ENCODE measurements at regions not wholly inside any gene's neighbourhood (a gene's known extent, or its start where the extent isn't known, plus 50 kb on each side); places are given as distances from the start of the nearest gene placed in this dataset.

GRCh38 chr21:28788030-28788429 lies 204.6 kb downstream of the LTN1 start:
- Histone ChIP-seq H3K9ac (ENCODE audit: low read depth, low read length) (no peak overlapping the region), H3K36me3 (ENCODE audit: insufficient read depth, low read length) (no peaks in the 10 kb centered on the region), H3K27ac (ENCODE audit: low read depth, low read length) (no peak overlapping the region), H3K9me3 (ENCODE audit: insufficient read depth, low read depth, low read length) (peaks cover 3% of the 10 kb centered on the region; the same call in 1 of the 2 replicates), H3K27me3 (ENCODE audit: insufficient read depth, low read length) (no peaks in the 10 kb centered on the region), H3K4me3 (ENCODE audit: low read length) (no peak overlapping the region), H3K4me1 (ENCODE audit: insufficient read depth, low read length) (peaks cover 6% of the 10 kb centered on the region; the same call in 1 of the 2 replicates)
- no CpG with 5 or more reads among the region's 6 CpGs for WGBS

GRCh38 chr21:28783641-28784185 lies 209.0 kb downstream of the LTN1 start:
- Histone ChIP-seq H3K9ac (ENCODE audit: low read depth, low read length) (no peak overlapping the region), H3K36me3 (ENCODE audit: insufficient read depth, low read length) (no peaks in the 10 kb centered on the region), H3K27me3 (ENCODE audit: insufficient read depth, low read length) (no peaks in the 10 kb centered on the region), H3K27ac (ENCODE audit: low read depth, low read length) (no peak overlapping the region), H3K9me3 (ENCODE audit: insufficient read depth, low read depth, low read length) (peaks cover 7% of the 10 kb centered on the region; the same call in 1 of the 2 replicates), H3K4me1 (ENCODE audit: insufficient read depth, low read length) (no peaks in the 10 kb centered on the region), H3K4me3 (ENCODE audit: low read length) (no peak overlapping the region)
- WGBS, result 96% methylated on average over 32 of the region's 32 CpGs

GRCh38 chr21:28781602-28782276 lies 210.9 kb downstream of the LTN1 start:
- peaks cover 7% of the 10 kb centered on the region; the same call in 1 of the 2 replicates for H3K9me3 ChIP-seq (ENCODE audit: insufficient read depth, low read depth, low read length)
- no peak overlapping the region for H3K27ac ChIP-seq (ENCODE audit: low read depth, low read length)
- H3K27me3 ChIP-seq (ENCODE audit: insufficient read depth, low read length), result no peaks in the 10 kb centered on the region
- H3K4me3 ChIP-seq (ENCODE audit: low read length), result no peak overlapping the region
- no peak overlapping the region for H3K9ac ChIP-seq (ENCODE audit: low read depth, low read length)
- no peaks in the 10 kb centered on the region for H3K4me1 ChIP-seq (ENCODE audit: insufficient read depth, low read length)
- no peaks in the 10 kb centered on the region for H3K36me3 ChIP-seq (ENCODE audit: insufficient read depth, low read length)

- no peak overlapping the region for H3K4me3 ChIP-seq (ENCODE audit: low read length)
- 0 out of 2 replicates have a peak, but pooled peaks cover 7% of the 10 kb centered on the region for H3K9me3 ChIP-seq (ENCODE audit: insufficient read depth, low read depth, low read length)
- H3K27ac ChIP-seq (ENCODE audit: low read depth, low read length), result no peak overlapping the region
- H3K4me1 ChIP-seq (ENCODE audit: insufficient read depth, low read length), result no peaks in the 10 kb centered on the region
- no peak overlapping the region for H3K9ac ChIP-seq (ENCODE audit: low read depth, low read length)
- H3K36me3 ChIP-seq (ENCODE audit: insufficient read depth, low read length), result no peaks in the 10 kb centered on the region
- no peaks in the 10 kb centered on the region for H3K27me3 ChIP-seq (ENCODE audit: insufficient read depth, low read length)
Observed at GRCh38 chr21:28779914-28780313, 212.8 kb downstream of the LTN1 start.

GRCh38 chr21:28776251-28776650 lies 216.4 kb downstream of the LTN1 start:
- WGBS, result 98% methylated on average over 2 of the region's 2 CpGs
- Histone ChIP-seq H3K4me1 (ENCODE audit: insufficient read depth, low read length) (no peaks in the 10 kb centered on the region), H3K27ac (ENCODE audit: low read depth, low read length) (no peak overlapping the region), H3K9ac (ENCODE audit: low read depth, low read length) (no peak overlapping the region), H3K36me3 (ENCODE audit: insufficient read depth, low read length) (no peaks in the 10 kb centered on the region), H3K27me3 (ENCODE audit: insufficient read depth, low read length) (no peaks in the 10 kb centered on the region), H3K9me3 (ENCODE audit: insufficient read depth, low read depth, low read length) (no peaks in the 10 kb centered on the region), H3K4me3 (ENCODE audit: low read length) (no peak overlapping the region)

- Histone ChIP-seq H3K36me3 (ENCODE audit: insufficient read depth, low read length) (no peaks in the 10 kb centered on the region), H3K4me3 (ENCODE audit: low read length) (no peak overlapping the region), H3K9me3 (ENCODE audit: insufficient read depth, low read depth, low read length) (no peaks in the 10 kb centered on the region), H3K27me3 (ENCODE audit: insufficient read depth, low read length) (no peaks in the 10 kb centered on the region), H3K27ac (ENCODE audit: low read depth, low read length) (no peak overlapping the region), H3K4me1 (ENCODE audit: insufficient read depth, low read length) (no peaks in the 10 kb centered on the region), H3K9ac (ENCODE audit: low read depth, low read length) (no peak overlapping the region)
- no CpG with 5 or more reads among the region's 2 CpGs for WGBS
Observed at GRCh38 chr21:28775071-28775470, 217.6 kb downstream of the LTN1 start.

GRCh38 chr21:28773036-28773435 lies 219.6 kb downstream of the LTN1 start:
- Histone ChIP-seq H3K27ac (ENCODE audit: low read depth, low read length) (no peak overlapping the region), H3K9me3 (ENCODE audit: insufficient read depth, low read depth, low read length) (no peaks in the 10 kb centered on the region), H3K27me3 (ENCODE audit: insufficient read depth, low read length) (no peaks in the 10 kb centered on the region), H3K4me1 (ENCODE audit: insufficient read depth, low read length) (no peaks in the 10 kb centered on the region), H3K4me3 (ENCODE audit: low read length) (no peak overlapping the region), H3K36me3 (ENCODE audit: insufficient read depth, low read length) (no peaks in the 10 kb centered on the region), H3K9ac (ENCODE audit: low read depth, low read length) (no peak overlapping the region)
- 97% methylated on average over 2 of the region's 2 CpGs for WGBS

GRCh38 chr21:28771790-28772501 lies 220.7 kb downstream of the LTN1 start:
- Histone ChIP-seq H3K9ac (ENCODE audit: low read depth, low read length) (no peak overlapping the region), H3K36me3 (ENCODE audit: insufficient read depth, low read length) (no peaks in the 10 kb centered on the region), H3K9me3 (ENCODE audit: insufficient read depth, low read depth, low read length) (no peaks in the 10 kb centered on the region), H3K4me1 (ENCODE audit: insufficient read depth, low read length) (no peaks in the 10 kb centered on the region), H3K27me3 (ENCODE audit: insufficient read depth, low read length) (no peaks in the 10 kb centered on the region), H3K27ac (ENCODE audit: low read depth, low read length) (no peak overlapping the region), H3K4me3 (ENCODE audit: low read length) (no peak overlapping the region)
- WGBS, result 89% methylated on average over 2 of the region's 3 CpGs

GRCh38 chr21:28770867-28771661 lies 221.6 kb downstream of the LTN1 start:
- no peak overlapping the region for H3K27ac ChIP-seq (ENCODE audit: low read depth, low read length)
- no peaks in the 10 kb centered on the region for H3K36me3 ChIP-seq (ENCODE audit: insufficient read depth, low read length)
- H3K4me1 ChIP-seq (ENCODE audit: insufficient read depth, low read length), result no peaks in the 10 kb centered on the region
- H3K9ac ChIP-seq (ENCODE audit: low read depth, low read length), result no peak overlapping the region
- H3K4me3 ChIP-seq (ENCODE audit: low read length), result no peak overlapping the region
- H3K27me3 ChIP-seq (ENCODE audit: insufficient read depth, low read length), result no peaks in the 10 kb centered on the region
- peaks cover 8% of the 10 kb centered on the region; the same call in 1 of the 2 replicates for H3K9me3 ChIP-seq (ENCODE audit: insufficient read depth, low read depth, low read length)
- WGBS, result 96% methylated on average over 4 of the region's 5 CpGs

GRCh38 chr21:28769683-28770082 lies 223.0 kb downstream of the LTN1 start:
- Histone ChIP-seq H3K9ac (ENCODE audit: low read depth, low read length) (no peak overlapping the region), H3K36me3 (ENCODE audit: insufficient read depth, low read length) (no peaks in the 10 kb centered on the region), H3K27me3 (ENCODE audit: insufficient read depth, low read length) (no peaks in the 10 kb centered on the region), H3K4me1 (ENCODE audit: insufficient read depth, low read length) (no peaks in the 10 kb centered on the region), H3K27ac (ENCODE audit: low read depth, low read length) (no peak overlapping the region), H3K9me3 (ENCODE audit: insufficient read depth, low read depth, low read length) (peaks cover 8% of the 10 kb centered on the region; the same call in 1 of the 2 replicates), H3K4me3 (ENCODE audit: low read length) (no peak overlapping the region)

GRCh38 chr21:28768753-28769152 lies 223.9 kb downstream of the LTN1 start:
- H3K4me1 ChIP-seq (ENCODE audit: insufficient read depth, low read length), result no peaks in the 10 kb centered on the region
- no peak overlapping the region for H3K4me3 ChIP-seq (ENCODE audit: low read length)
- H3K9ac ChIP-seq (ENCODE audit: low read depth, low read length), result no peak overlapping the region

More at GRCh38 chr21:28768753-28769152, 223.9 kb downstream of the LTN1 start:
- Histone ChIP-seq H3K36me3 (ENCODE audit: insufficient read depth, low read length) (no peaks in the 10 kb centered on the region), H3K9me3 (ENCODE audit: insufficient read depth, low read depth, low read length) (peaks cover 8% of the 10 kb centered on the region; the same call in 1 of the 2 replicates), H3K27ac (ENCODE audit: low read depth, low read length) (no peak overlapping the region), H3K27me3 (ENCODE audit: insufficient read depth, low read length) (no peaks in the 10 kb centered on the region)
